Midbrain (tissue), 1 donor: ENCODE measurements at regions not wholly inside any gene's neighbourhood (a gene's known extent, or its start where the extent isn't known, plus 50 kb on each side); places are given as distances from the start of the nearest gene placed in this dataset.

Source experiments
- DNase-seq: peaks from one replicate; lab custom pipeline; 2025; lab: John Stamatoyannopoulos, UW

- DNase-seq, result no peak
Observed at GRCh38 chr2:215691346-215691745, 255.5 kb upstream of the FN1 start.

- no peak for DNase-seq
Observed at GRCh38 chr2:215687149-215688031, 251.5 kb upstream of the FN1 start.

- no peak for DNase-seq
Observed at GRCh38 chr2:215685238-215685990, 249.5 kb upstream of the FN1 start.

GRCh38 chr2:215684448-215685237, 248.8 kb upstream of the FN1 start:
- no peak for DNase-seq

- no peak for DNase-seq
Observed at GRCh38 chr2:215683295-215683694, 247.4 kb upstream of the FN1 start.

- DNase-seq, result no peak
Observed at GRCh38 chr2:215681799-215682596, 246.1 kb upstream of the FN1 start.

GRCh38 chr2:215680605-215681598, 245.0 kb upstream of the FN1 start:
- no peak for DNase-seq

- no peak for DNase-seq
Observed at GRCh38 chr2:215678094-215678493, 242.2 kb upstream of the FN1 start.

- no peak for DNase-seq
Observed at GRCh38 chr2:215677481-215677880, 241.6 kb upstream of the FN1 start.

GRCh38 chr2:215672406-215672805, 236.5 kb upstream of the FN1 start:
- no peak for DNase-seq

- DNase-seq, result no peak
Observed at GRCh38 chr2:215671691-215672090, 235.8 kb upstream of the FN1 start.

- DNase-seq, result no peak
Observed at GRCh38 chr2:215671244-215671643, 235.4 kb upstream of the FN1 start.

GRCh38 chr2:215670396-215670795, 234.5 kb upstream of the FN1 start:
- DNase-seq, result no peak

GRCh38 chr2:215668378-215668775, 232.5 kb upstream of the FN1 start:
- DNase-seq, result no peak

- no peak for DNase-seq
Observed at GRCh38 chr2:215667585-215668377, 231.9 kb upstream of the FN1 start.

GRCh38 chr2:215664847-215665525, 229.1 kb upstream of the FN1 start:
- no peak for DNase-seq

- no peak for DNase-seq
Observed at GRCh38 chr2:215662715-215663114, 226.8 kb upstream of the FN1 start.

- no peak for DNase-seq
Observed at GRCh38 chr2:215660687-215661086, 224.8 kb upstream of the FN1 start.

GRCh38 chr2:215659650-215660049, 223.8 kb upstream of the FN1 start:
- DNase-seq, result no peak
